HG03439 (cell line): ENCODE measurements at regions not wholly inside any gene's neighbourhood (a gene's known extent, or its start where the extent isn't known, plus 50 kb on each side); places are given as distances from the start of the nearest gene placed in this dataset.

Experiments used
- ATAC-seq: cut with Tn5 transposase; IDR thresholded peaks from one replicate; pipeline ENCODE4 v1.9.1; 2021; ENCODE audit warnings: mild to moderate bottlenecking, moderate library complexity; ENCODE audit not compliant: unreplicated experiment

DNA sequence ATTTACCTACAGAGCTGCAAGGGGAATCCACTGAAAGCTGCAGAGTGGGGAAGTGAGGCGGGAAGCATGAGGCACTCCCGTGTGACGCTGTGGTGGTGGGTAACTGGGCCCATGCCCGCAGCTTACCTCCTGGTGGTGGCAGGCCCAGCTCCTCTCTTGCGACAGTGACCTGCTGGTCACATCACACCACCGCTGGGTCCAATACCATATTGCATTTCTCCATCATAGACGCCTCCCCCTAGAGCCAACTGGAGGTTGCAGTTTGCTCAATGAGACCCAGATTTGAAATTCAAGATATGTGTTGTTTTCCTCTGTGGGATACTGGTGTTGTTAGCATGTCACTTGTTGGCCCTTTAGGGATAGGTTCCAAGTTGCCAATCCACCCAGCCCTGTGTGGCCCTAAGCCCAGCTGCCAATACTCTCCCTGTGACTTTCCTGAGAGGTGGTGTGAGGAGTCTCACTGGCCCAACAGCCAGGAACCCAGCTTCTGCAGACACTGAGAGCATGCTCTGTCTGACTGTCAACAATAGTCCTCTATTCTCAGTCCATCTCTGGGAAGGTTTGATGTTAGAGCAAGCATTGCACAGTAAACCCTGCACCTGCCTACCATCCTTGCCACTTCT lies 428.3 kb downstream of the GADD45G start:
- ATAC-seq: no peak

DNA sequence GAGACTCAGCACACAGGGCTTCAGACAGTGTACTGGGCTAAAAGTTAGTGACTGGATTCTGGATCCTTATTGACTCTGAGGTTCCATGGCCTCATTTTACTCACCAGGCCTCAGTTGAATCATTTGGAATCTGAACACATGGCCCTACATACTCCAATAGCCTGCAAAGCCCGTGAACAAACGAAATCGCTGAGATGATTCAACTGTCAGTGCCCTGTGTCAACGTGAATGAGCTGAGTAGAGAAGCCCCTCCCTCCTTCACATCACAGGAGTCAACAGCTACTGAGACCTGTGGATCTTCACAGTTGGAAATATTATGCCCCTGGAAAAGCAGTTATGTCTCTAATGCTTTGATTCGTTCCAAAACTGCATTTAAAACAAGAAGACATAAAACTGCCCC lies 429.3 kb downstream of the GADD45G start:
- ATAC-seq: no peak

DNA sequence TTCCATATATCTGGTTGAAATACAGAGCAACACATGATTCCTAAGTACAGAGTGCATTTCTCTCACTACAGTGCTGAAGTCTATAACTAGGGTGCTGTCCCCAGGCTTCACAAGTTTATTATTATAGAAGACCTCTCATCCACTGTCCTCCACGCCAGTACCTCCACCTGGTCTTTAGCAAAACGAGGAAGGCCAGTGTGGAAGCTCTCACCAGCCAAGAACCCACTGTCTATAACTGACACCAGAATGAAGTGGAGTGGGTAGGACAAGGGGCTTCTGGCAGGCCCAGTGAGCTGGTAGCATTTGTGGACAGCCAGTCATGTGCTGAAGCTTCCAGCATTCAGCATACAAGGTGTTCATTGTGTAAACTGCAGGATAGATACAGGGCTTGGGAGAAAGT lies 430.7 kb downstream of the GADD45G start:
- no peak for ATAC-seq

DNA sequence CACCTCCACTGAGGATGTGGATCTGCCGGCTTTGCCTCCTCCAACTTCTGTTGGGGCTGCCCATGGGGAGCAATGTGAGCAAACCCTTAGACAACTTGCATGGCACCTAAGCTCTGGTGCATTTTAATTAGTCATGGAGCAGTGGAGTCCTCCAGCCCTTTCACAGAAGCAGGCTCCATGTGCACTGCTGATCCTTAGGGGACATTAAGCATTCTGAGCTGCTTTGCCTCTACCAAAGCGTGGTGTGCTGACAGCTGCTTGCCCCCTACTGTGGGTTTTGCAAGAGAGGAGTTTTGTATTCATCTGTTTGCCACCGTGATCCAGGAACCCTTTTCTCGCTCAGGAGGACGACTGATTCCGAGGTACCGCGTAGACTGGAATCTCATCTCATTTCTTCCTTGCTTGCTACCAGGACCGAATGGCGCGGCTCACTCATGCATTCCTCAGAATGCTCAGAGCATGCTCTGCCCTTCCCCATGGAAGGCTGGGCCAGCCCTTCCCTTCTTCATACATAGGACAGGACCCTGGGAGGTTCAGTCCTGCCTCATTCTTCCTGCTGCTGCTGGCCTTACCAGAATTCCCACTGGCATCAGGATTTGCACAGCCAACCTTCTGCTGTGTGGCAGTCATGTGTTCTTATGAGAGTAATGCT lies 432.5 kb downstream of the GADD45G start:
- no peak for ATAC-seq

DNA sequence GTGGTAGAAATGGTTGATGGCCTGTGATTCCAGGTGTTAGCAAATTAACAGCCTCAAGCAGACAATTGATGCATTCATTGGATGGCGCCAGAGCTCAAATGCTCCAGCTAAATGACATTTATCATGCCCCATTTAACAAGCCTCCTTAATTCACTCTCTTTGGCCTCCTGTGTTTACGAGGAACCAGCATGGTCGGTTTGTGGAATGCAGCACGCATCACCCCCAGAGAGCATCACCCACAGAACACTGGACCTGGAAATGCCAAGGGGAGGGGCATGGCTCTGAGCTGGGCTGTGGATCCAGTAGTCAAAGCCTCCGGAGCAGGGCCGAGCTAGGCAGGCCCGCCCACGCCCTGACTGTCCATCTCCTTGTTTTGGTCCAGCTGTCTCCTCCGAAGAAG lies 434.0 kb downstream of the GADD45G start:
- no peak for ATAC-seq

DNA sequence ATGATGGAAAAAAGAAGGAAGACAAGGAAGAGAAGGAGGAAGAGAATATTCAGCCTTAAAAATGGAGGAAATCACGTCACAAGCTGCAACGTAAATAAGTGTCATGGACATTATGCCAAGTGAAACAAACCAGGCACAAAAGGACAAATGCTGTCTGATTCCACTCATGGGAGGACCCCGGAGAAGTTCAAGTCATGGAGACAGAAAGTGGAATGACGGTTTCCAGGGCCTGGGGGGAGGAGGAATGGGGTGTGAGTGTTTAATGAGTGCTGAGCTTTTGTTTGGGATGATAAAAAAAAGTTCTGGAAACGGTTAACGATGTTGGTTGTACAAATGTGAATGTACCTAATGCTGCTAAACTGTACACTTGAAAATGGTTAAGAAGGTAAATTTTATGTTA lies 439.5 kb downstream of the GADD45G start:
- no peak for ATAC-seq

DNA sequence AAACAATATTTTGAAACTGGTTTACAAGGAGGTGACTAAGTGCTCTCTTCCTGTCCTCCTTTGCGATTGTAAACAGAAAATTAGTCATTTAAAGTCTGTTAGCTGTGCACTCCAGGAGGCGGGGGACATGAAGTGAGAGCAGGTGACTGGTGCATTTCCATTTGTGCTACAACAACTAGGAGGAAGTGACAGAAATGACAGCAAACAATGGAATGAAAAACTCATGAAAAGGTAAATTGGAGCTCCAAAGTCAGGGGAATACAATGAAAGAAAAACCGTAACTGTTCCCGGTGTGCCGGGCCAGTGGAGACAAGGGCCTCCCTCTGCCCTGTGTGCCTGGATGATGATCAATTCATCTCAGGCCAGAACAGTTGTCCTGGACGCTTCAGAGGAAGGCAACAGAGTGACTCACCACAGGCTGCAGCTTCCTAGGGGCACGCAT lies 439.9 kb downstream of the GADD45G start:
- no peak for ATAC-seq

DNA sequence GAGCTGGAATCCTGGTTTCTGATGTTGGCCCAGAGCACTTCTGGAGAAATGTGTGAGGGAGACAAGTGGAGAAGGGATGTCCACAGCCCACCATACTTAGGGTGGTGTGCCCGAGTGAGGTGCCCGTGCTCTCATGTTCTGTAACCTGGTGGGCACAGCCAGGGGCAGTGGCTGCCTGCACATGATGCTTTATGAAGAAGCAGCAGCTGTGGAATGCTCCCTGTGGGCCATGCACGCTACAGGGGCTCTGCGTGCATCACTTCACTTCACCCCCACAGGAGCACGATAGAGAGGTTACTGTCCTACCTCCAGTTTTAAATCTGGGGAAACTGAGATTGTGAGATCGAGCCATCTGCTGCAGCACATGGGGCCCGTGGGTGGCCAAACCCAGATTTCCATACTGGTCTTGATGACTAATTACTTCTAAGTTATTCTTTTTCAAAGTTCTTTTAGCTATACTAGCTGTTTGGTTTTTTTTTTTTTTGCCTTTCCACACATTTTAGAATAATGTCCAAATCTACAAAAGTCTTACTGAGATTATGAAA lies 441.6 kb downstream of the GADD45G start:
- no peak for ATAC-seq

DNA sequence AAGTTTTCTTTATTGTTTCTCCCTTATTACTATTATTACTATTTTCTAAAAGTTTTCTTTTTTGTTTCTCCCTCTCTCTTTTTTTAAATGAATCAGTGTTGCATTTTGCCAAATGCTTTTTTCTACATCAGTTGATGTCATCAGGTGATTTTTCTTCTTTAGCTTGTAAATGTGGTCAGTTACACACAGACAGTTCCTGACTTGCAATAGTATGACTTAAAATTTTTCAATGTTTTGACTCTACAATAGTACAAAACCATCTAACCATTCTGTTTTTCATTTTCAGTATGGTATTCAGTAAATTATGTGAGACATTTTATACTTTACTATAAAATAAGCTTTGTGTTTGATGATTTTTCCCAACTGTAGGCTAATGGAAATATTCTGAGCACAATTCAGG lies 443.0 kb downstream of the GADD45G start:
- ATAC-seq: no peak

DNA sequence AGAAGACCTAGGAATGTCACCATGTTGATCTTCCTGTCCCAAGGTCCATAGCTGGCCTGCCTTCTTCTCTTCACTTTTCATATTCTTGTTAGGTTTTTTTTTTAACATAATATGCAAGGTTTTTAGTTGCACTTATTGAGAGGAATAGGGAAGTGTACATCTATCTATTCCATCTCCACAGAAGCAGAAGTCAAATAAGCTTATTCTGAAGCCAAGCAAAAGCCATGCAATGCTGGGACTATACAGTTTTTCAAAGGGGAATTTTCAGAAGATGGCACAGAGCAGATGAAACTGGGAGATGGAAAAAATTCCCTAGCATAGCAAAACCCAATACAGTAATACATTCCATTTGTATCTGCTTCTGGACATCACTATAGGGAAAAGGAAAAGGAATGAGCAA lies 447.6 kb downstream of the GADD45G start:
- no peak for ATAC-seq

DNA sequence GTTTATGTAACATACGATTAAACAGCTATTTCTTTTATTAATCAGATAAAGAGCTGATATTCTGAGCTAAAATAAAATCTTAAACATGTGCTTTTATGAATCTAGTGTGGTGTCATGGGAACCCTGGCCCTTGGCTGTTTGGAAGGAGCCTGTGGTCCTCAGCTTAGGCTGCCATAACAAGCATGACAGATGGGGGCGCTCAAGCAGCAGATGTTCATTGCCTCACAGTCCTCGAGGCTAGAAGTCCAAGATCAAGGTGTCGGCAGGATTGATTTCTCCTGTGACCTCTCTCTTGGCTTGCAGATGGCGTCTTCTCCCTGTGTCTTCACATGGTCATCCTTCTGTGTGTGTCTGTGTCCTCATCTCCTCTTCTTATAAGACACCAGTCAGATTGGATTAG lies 448.2 kb downstream of the GADD45G start:
- no peak for ATAC-seq

DNA sequence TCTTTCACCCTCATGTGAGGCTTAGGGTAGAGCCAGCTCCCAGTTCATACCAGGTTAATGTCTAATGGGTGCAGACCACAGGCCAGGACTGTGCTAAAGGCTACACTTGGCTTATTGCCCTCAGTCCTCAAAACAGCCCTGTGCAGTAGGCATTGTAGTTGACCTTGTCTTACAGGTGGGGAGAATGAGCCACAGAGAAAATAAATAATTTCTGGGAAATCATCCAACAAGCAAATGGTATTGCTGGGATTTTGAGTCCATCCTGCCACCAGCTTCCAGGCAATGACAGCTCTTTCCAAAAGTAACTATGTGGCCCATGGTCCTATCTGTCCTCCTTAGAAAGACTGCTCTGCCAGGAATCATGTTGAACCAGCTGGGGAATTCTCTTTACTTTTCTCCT lies 450.0 kb downstream of the GADD45G start:
- ATAC-seq: no peak

DNA sequence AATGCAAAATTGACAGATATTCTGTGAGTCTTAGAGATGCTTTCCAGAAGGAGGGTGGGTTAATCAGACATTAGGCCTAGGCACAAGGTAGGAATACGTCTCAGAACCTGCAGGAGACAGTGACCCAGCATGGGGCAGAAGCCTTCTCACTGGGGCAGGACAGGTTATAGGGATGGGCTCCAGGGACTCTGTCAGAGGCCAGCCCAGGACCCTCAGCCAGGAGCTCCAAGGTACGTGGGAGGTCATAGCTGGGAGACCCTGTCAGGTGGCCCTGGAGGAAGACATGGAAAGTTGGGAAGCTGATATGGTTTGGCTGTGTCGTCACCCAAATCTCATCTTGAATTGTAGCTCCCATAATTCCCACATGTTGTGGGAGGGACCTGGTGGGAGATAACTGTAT lies 450.4 kb downstream of the GADD45G start:
- ATAC-seq: no peak

DNA sequence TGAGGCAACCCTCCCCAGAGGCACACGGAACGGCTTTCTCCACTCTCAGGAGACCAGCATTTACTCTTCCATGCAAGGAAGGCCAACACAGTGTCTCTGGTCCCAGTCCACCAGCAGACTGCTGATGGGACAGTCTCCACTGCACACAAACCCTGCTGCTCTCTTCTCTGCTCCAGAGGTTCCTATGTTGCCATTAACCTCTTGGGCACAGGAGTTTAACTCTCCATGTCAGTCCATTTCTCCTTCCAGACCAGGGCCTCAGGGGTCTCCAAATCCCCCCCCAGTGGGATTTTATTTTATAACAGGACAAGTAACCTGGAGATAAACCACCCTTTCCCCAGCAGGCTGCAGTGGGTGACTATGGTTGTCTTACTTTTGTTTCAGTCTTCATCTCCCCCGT lies 452.5 kb downstream of the GADD45G start:
- no peak for ATAC-seq

DNA sequence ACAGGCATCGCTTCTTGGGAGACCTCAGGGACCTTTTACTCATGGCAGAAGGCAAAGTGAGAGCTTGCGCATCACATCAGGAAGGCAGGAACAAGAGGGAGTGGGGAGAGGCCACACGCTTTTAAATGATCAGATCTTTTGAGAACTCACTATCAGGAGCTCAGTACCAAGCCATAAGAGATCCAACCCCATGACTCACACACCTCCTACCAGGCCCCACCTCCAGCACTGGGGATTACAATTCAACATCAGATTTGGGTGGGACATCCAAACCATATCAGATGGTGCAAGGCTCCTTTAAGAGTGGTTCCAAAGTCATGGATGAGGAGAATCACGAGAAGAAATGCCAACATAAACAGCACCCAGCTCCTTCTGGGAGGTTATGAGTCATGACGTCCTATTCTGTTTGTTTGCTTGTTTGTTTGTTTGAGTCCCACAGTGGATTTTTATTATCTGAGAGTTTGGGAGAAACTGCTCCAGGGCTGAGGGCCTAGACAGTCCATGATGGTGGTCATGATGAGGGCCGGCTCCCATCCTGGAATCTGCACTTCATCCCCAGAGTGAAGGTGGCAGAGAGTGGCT lies 453.5 kb downstream of the GADD45G start:
- ATAC-seq: no peak

DNA sequence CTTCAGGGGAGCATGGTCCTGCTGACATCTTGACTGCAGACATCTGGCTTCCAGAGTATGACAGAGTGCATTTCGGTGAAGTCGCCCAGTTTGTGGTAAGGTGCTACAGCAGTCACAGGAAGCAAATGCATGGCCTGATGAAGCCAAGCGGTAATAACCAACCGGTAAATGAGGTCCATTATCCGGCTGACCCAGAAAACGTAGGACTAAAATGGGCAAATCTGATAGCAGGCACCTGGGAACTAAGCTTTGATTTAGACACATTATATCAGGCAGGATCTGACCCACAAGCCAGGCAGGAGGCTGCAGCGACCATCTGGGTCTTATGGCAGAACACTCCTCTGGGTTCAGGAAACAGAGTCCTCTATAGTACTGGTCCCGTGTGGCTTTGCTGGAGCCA lies 454.6 kb downstream of the GADD45G start:
- ATAC-seq: no peak

DNA sequence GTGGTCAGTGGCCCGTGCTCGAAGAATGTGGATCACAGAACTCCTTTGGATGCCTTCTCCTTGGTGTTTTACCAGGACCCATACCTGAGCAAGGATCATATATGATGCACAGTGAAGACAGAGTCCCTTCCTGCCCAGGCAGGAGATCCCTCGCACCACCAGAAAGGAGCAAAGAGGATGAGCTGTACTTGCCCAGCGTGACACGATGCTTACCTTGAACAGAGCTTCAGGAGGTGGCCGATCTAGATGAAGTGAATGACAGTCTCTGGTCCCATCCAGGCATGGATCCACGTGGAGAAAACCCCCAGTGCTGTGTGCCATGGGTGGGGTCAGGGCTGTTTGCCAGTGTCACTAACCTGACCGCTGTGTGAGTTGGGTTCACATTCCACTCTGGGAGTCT lies 455.4 kb downstream of the GADD45G start:
- no peak for ATAC-seq

DNA sequence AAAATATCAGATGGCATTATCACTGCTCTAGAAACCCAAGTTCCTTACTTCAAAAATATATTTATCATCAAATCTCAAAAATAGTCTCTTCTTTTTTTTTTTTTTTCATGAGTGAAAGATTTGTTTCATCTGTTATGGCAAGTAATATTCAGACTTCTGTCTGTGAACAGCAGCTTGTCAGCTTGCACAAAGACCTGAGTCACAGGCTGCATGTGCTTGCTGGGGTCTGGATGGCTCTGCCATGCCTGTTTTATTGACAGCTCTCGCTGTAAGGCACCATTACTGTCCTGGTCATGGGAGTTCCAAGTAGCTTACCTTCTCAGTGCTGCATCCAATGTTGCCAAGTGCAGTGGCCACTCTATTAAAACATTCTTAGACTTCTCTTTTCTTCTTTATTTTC lies 456.4 kb downstream of the GADD45G start:
- no peak for ATAC-seq

DNA sequence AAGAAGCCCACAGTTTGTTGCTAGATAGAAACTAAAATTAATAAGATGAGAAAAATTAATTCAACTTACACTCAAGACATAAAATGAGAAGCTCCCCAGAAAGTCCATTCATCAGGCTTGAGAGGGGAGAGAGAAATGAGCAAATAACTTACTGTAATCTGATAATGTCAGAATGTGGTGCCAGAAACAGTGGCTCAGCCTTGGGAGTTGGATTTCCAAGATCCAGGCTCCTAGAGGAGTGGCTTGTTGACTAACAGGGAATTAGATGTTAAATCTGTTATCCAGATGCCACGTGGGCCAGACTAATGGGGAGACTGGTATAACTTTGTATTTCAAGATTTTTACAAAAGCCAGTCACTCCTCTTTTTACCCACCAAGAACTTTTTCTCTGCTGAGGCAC lies 458.2 kb downstream of the GADD45G start:
- ATAC-seq: no peak

DNA sequence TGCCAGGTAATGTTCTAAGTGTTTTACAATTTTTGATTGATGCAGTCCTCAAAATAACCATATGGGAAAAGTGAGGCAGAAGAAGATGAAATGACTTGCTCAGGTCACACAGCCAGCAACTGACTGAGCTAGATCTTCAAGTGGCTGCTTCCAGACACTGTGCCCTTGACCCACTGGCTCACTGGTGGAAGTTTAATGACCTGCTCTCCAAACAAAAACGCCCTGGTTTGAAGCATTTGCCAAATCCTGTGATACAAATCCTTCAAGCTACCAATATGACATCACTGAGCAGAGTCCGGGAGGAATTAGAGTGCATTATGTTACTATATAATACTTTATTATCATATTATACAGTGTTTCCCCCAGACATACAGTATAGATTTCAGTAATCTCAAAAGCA lies 459.4 kb downstream of the GADD45G start:
- ATAC-seq: no peak

DNA sequence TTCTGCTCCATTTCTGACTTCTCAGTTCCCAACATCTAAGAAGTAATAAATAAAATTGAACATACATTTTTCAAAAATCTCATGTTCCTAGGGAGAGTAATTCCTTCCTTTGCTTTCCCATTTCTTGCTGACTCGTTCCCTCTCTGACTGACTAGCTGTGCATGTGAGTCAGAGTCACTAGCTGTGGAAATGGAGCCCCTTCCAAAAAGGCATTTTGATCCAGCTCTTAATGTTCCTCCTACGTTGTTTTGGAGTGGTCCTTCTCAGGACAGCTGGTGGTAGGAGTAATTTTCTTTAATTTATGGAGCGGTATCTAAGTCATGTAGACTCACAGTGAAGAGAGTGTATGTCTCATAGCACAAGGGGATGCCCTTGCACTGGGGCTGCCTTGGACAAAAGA lies 460.2 kb downstream of the GADD45G start:
- ATAC-seq: no peak

DNA sequence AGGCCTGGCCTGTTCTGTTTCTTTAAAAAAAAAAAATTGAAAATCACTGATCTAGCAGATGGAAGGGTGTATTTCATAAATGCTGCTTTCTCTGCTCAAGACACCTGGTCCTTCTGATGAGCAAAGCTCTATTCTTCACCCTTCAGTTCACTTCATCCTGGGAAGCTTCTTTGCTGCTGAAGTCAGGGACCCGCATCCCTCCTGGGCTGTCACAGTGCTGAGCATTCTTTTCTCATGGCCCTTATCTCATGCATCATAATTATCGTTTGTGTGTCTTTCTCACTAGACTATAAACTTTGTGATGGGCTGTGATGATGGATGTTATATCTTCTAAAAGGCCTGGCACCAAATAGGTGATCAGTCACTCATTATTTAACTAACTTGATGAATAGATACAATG lies 461.0 kb downstream of the GADD45G start:
- no peak for ATAC-seq
